ENCODE measurements at regions not wholly inside any gene's neighbourhood (a gene's known extent, or its start where the extent isn't known, plus 50 kb on each side); places are given as distances from the start of the nearest gene placed in this dataset.

DNA sequence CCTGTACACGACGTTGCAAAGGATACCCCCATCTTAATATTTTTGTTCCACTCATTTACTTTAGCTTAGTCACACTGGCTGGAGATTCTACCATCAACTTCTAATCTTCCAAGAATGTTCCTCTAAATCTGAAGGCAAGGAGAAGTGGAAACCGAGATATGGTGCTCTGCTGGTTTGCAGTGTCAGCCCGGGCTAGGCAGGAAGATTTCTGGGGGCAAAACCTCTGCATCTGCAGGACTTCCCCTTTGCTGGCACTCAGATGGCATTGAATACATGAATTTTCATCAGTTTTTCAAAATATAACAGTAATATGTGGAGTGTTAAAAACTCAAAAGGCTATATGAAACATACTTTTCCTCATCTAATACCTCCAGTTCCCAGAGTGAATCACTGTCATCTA lies 240.4 kb downstream of the RPLP1 start:
- ChIA-PET CTCF (interaction anchor here (0.6 kb wide), 1 partner anchor 158 kb away, joined by 3 read pairs; no protein-coding TSS in a partner anchor), POLR2A (interaction anchor here (0.7 to 1.2 kb wide), 2 partner anchors 10 to 28 kb away, joined by 3 to 4 read pairs; no protein-coding TSS in a partner anchor)
- no peaks in the 10 kb centered on the region for H3K36me3 Mint-ChIP-seq (ENCODE audit: insufficient read depth, unreplicated experiment)
- H3K27me3 Mint-ChIP-seq (ENCODE audit: insufficient read depth, unreplicated experiment) = peaks cover 36% of the 10 kb centered on the region
- no peak overlapping the region for H3K4me3 Mint-ChIP-seq (ENCODE audit: unreplicated experiment)
- H3K27ac Mint-ChIP-seq (ENCODE audit: low read depth, unreplicated experiment) = no peak overlapping the region
- no peak for DNase-seq (ENCODE audit: unreplicated experiment)
- H3K4me1 Mint-ChIP-seq (ENCODE audit: insufficient read depth, unreplicated experiment) = no peaks in the 10 kb centered on the region
- H3K9me3 Mint-ChIP-seq (ENCODE audit: unreplicated experiment) = peaks cover 6% of the 10 kb centered on the region
- intact Hi-C loops (cut with micrococcal nuclease) = no loop called here
- TF ChIP-seq, protein P1, sequence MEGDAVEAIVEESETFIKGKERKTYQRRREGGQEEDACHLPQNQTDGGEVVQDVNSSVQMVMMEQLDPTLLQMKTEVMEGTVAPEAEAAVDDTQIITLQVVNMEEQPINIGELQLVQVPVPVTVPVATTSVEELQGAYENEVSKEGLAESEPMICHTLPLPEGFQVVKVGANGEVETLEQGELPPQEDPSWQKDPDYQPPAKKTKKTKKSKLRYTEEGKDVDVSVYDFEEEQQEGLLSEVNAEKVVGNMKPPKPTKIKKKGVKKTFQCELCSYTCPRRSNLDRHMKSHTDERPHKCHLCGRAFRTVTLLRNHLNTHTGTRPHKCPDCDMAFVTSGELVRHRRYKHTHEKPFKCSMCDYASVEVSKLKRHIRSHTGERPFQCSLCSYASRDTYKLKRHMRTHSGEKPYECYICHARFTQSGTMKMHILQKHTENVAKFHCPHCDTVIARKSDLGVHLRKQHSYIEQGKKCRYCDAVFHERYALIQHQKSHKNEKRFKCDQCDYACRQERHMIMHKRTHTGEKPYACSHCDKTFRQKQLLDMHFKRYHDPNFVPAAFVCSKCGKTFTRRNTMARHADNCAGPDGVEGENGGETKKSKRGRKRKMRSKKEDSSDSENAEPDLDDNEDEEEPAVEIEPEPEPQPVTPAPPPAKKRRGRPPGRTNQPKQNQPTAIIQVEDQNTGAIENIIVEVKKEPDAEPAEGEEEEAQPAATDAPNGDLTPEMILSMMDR (IDR thresholded peaks at IDR 0.05; ENCODE audit: unreplicated experiment) = no peak
- no TSS peak for BruUV-seq (replicated peaks)

DNA sequence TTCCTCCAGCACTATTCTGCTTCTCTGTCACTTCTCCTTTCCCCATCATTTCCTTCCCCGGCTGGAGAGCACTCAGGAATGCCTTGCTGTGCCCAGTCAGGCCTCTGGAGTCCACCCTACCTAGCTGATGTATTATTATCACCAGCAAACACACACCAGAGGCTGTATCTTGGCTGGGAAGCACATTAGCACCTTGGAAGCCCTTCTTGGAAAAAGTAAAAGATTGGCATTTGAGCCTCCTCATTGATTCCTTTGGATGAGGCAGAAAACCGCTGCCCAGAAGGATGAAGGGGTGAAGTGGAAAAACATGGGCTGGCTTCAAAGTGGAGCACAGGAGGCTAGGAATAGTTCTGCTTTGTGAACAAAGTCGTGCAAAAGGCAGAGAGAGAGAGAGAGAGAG lies 244.3 kb downstream of the RPLP1 start:
- ChIA-PET CTCF (no interaction called here), POLR2A (no interaction called here)
- no TSS peak for BruUV-seq (replicated peaks)
- no peak for DNase-seq (ENCODE audit: unreplicated experiment)
- no peaks in the 10 kb centered on the region for H3K36me3 Mint-ChIP-seq (ENCODE audit: insufficient read depth, unreplicated experiment)
- H3K4me3 Mint-ChIP-seq (ENCODE audit: unreplicated experiment) = no peak overlapping the region
- TF ChIP-seq, protein P1 (IDR thresholded peaks at IDR 0.05; ENCODE audit: unreplicated experiment) = no peak
- no peaks in the 10 kb centered on the region for H3K4me1 Mint-ChIP-seq (ENCODE audit: insufficient read depth, unreplicated experiment)
- no peaks in the 10 kb centered on the region for H3K9me3 Mint-ChIP-seq (ENCODE audit: unreplicated experiment)
- intact Hi-C loops (cut with micrococcal nuclease) = no loop called here
- H3K27me3 Mint-ChIP-seq (ENCODE audit: insufficient read depth, unreplicated experiment) = peaks cover 41% of the 10 kb centered on the region
- no peak overlapping the region for H3K27ac Mint-ChIP-seq (ENCODE audit: low read depth, unreplicated experiment)

DNA sequence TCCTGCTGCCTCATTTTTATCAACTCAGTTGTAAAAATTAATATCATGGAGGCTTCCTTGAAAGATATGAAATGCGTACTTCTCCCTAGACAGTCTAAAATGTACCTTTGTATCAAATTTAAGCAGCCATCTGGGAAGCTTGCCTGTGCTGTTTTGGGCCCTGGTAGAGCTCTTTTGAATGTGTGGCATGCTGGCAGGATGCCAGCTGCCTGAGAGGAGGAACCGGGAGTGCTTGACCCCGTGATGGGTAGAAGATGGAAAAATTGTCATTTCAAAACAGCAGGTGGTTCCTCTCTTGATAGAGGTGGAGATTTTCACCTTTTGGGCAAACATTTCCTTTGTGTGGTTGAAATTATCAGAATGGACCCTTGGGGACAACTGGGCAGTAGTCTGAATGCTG lies 245.3 kb downstream of the RPLP1 start:
- TF ChIP-seq, protein P1 (IDR thresholded peaks at IDR 0.05; ENCODE audit: unreplicated experiment) = no peak
- BruUV-seq (replicated peaks) = no TSS peak
- no peak for DNase-seq (ENCODE audit: unreplicated experiment)
- Mint-ChIP-seq H3K9me3 (ENCODE audit: unreplicated experiment) (peaks cover 5% of the 10 kb centered on the region), H3K4me1 (ENCODE audit: insufficient read depth, unreplicated experiment) (no peaks in the 10 kb centered on the region), H3K27ac (ENCODE audit: low read depth, unreplicated experiment) (no peak overlapping the region), H3K4me3 (ENCODE audit: unreplicated experiment) (no peak overlapping the region), H3K36me3 (ENCODE audit: insufficient read depth, unreplicated experiment) (no peaks in the 10 kb centered on the region), H3K27me3 (ENCODE audit: insufficient read depth, unreplicated experiment) (peaks cover 31% of the 10 kb centered on the region)
- ChIA-PET CTCF (interaction anchor here (0.6 kb wide), 1 partner anchor 887 kb away, joined by 3 read pairs; no protein-coding TSS in a partner anchor), POLR2A (interaction anchor here (0.6 kb wide), 1 partner anchor 728 kb away, joined by 3 read pairs; no protein-coding TSS in a partner anchor)
- intact Hi-C loops (cut with micrococcal nuclease) = no loop called here

DNA sequence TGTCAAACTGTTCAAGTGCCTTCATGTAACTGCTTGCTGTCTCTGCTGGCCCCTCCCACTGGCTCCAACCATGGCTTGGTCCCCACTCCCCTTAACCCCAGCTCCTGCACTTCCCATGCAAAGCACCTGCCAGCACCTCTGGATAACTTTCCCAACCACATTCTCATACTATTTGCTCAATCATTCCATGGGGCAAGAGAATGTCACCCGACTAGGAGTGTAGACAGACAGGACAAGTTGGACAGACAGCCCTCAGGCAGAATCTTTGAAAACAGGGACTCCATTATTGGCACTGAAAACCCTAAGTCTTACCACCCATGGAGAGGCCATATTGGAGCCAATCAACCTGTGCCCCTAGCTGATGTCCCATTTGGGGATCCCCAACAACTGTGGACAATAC lies 246.5 kb downstream of the RPLP1 start:
- Mint-ChIP-seq H3K4me1 (ENCODE audit: insufficient read depth, unreplicated experiment) (no peaks in the 10 kb centered on the region), H3K27ac (ENCODE audit: low read depth, unreplicated experiment) (no peak overlapping the region), H3K4me3 (ENCODE audit: unreplicated experiment) (no peak overlapping the region), H3K9me3 (ENCODE audit: unreplicated experiment) (peaks cover 7% of the 10 kb centered on the region), H3K27me3 (ENCODE audit: insufficient read depth, unreplicated experiment) (peaks cover 19% of the 10 kb centered on the region), H3K36me3 (ENCODE audit: insufficient read depth, unreplicated experiment) (no peaks in the 10 kb centered on the region)
- POLR2A ChIA-PET = interaction anchor here (0.5 kb wide), 1 partner anchor 21 kb away, joined by 3 read pairs; no protein-coding TSS in a partner anchor
- DNase-seq (ENCODE audit: unreplicated experiment) = no peak
- intact Hi-C loops (cut with micrococcal nuclease) = no loop called here
- TF ChIP-seq, protein P1 (IDR thresholded peaks at IDR 0.05; ENCODE audit: unreplicated experiment) = no peak
- no TSS peak for BruUV-seq (replicated peaks)
- CTCF ChIA-PET = interaction anchor here (0.7 to 1.0 kb wide), 2 partner anchors 28 to 236 kb away, joined by 3 read pairs; no protein-coding TSS in a partner anchor
